Esophagus squamous epithelium (tissue), 4 donors: ENCODE measurements at regions not wholly inside any gene's neighbourhood (a gene's known extent, or its start where the extent isn't known, plus 50 kb on each side); places are given as distances from the start of the nearest gene placed in this dataset.

Experiments used
- POLR2A ChIP-seq, 4 donors: fragments of 450-650 bp; IDR thresholded peaks; one replicate each; pipeline ENCODE4 v1.6.1; 2017; ENCODE audit warnings: antibody characterized with exemption in 4 of 4, mild to moderate bottlenecking in 4 of 4, moderate library complexity in 3 of 4
- TF ChIP-seq, protein P1 (sequence below), 6 experiments: fragments of 450-650 bp in 4 of 6; fragments of 200-600 bp in 2 of 6; sonication (generic) in 2 of 6; IDR thresholded peaks; one replicate each; pipeline ENCODE4 v1.5.1; 2016 to 2019; ENCODE audit warnings: antibody characterized with exemption in 6 of 6, mild to moderate bottlenecking in 4 of 6, moderate library complexity in 4 of 6

DNA sequence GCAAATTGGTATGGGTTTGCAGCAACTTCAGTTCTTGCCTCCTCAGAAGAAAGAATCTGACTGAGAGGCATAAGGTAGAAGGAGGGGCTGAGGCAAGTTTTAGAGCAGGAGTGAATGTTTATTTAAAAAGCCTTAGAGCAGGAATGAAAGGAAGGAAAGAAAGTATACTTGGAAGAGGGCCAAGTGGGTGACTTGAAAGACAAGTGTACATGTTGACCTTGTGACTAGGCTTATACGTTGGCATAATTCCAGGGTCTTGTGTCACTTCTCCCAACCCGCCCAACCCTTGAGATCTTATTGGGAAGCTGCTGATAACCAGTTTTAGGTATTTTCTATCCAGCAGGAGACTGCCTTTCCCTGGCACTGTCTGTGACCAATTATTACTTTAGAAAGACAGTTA is 436.9 kb upstream of the ZNF717 start:
- no peak for TF ChIP-seq POLR2A (IDR thresholded peaks at IDR 0.05)
- TF ChIP-seq, protein P1, sequence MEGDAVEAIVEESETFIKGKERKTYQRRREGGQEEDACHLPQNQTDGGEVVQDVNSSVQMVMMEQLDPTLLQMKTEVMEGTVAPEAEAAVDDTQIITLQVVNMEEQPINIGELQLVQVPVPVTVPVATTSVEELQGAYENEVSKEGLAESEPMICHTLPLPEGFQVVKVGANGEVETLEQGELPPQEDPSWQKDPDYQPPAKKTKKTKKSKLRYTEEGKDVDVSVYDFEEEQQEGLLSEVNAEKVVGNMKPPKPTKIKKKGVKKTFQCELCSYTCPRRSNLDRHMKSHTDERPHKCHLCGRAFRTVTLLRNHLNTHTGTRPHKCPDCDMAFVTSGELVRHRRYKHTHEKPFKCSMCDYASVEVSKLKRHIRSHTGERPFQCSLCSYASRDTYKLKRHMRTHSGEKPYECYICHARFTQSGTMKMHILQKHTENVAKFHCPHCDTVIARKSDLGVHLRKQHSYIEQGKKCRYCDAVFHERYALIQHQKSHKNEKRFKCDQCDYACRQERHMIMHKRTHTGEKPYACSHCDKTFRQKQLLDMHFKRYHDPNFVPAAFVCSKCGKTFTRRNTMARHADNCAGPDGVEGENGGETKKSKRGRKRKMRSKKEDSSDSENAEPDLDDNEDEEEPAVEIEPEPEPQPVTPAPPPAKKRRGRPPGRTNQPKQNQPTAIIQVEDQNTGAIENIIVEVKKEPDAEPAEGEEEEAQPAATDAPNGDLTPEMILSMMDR (IDR thresholded peaks at IDR 0.05), result no peak
